Activated naive CD4-positive, alpha-beta T cell treated with anti-CD3 and anti-CD28 coated beads for 36 hours (primary cell): ENCODE measurements at regions not wholly inside any gene's neighbourhood (a gene's known extent, or its start where the extent isn't known, plus 50 kb on each side); places are given as distances from the start of the nearest gene placed in this dataset.
"Not testable (repeated sequence)": the region's sequence is repeated elsewhere in the genome, so short reads cannot be mapped to it uniquely, and the experiment has no call there.

Experiments
- CTCF ChIA-PET: fragments of 350-600 bp; sonication (Branson Sonifier 250); formaldehyde crosslinking; loops from one replicate; lab custom pipeline; 2021; ENCODE audit warnings: antibody characterized with exemption; lab: Charles Lee
- DNase-seq: peaks from one replicate; pipeline ENCODE4 v3.0.0-alpha.2; 2020
- H3K27ac Mint-ChIP-seq: one replicate; pipeline ENCODE4 v1.8.0; 2021; ENCODE audit warnings: mild to moderate bottlenecking, mixed read lengths
- H3K27me3 Mint-ChIP-seq: one replicate; pipeline ENCODE4 v1.8.0; 2021; ENCODE audit warnings: low read depth, mixed read lengths
- H3K36me3 Mint-ChIP-seq: one replicate; pipeline ENCODE4 v1.8.0; 2021; ENCODE audit warnings: low read depth, mixed read lengths
- H3K4me1 Mint-ChIP-seq: one replicate; pipeline ENCODE4 v1.8.0; 2021; ENCODE audit warnings: low read depth, mixed read lengths
- H3K4me3 Mint-ChIP-seq: one replicate; pipeline ENCODE4 v1.8.0; 2021; ENCODE audit warnings: mild to moderate bottlenecking, moderate library complexity, mixed read lengths
- H3K9me3 Mint-ChIP-seq: one replicate; pipeline ENCODE4 v1.8.0; 2021; ENCODE audit warnings: mixed read lengths
- intact Hi-C: fragments of 100-400 bp; cut with micrococcal nuclease; formaldehyde crosslinking; loops from one replicate; pipeline ENCODE4 v1.15.1; 2023

DNA sequence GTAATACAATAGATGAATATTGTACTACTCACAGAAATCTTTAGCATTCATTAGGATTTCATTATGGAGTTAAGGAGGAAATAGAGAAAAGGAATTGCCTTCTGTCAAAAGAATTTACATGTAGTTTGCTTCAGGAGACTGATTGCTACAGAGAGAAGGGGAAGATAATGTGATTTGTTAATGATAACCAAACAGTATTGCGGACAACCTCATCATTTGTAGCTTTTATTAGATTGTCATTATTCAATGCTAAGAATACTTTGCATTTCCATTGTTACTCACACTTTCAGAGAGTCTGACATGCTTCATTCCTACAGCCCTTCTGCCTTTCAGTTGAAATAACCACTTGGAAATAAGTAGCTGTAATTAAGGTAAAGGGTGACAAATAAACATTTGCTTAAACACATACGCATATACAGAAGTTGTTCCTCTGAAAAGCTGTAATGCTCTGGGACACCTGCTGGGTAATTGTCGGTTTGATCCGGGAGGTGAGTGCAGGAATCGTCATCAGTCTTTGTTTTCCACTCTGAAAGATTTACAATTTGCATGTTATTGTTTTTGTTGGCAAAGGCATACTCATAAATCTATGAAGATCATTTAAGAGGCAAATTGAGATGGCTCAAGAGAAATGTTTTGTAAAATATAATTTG lies 600.2 kb downstream of the TRHDE start:
- Mint-ChIP-seq H3K9me3 (peaks cover 17% of the 10 kb centered on the region), H3K27ac (no peak overlapping the region), H3K4me1 (no peaks in the 10 kb centered on the region), H3K4me3 (no peak overlapping the region), H3K27me3 (no peaks in the 10 kb centered on the region), H3K36me3 (no peaks in the 10 kb centered on the region)
- intact Hi-C loops, result no loop called here
- CTCF ChIA-PET, result no interaction called here
- DNase-seq, result no peak

- peaks cover 17% of the 10 kb centered on the region for H3K9me3 Mint-ChIP-seq
- intact Hi-C loops, result no loop called here
- DNase-seq, result no peak
- CTCF ChIA-PET, result no interaction called here
- H3K4me3 Mint-ChIP-seq, result no peak overlapping the region
- no peaks in the 10 kb centered on the region for H3K27me3 Mint-ChIP-seq
- H3K4me1 Mint-ChIP-seq, result no peaks in the 10 kb centered on the region
- H3K27ac Mint-ChIP-seq, result no peak overlapping the region
- H3K36me3 Mint-ChIP-seq, result no peaks in the 10 kb centered on the region
Observed at GRCh38 chr12:72872996-72873395, 600.8 kb downstream of the TRHDE start.

DNA sequence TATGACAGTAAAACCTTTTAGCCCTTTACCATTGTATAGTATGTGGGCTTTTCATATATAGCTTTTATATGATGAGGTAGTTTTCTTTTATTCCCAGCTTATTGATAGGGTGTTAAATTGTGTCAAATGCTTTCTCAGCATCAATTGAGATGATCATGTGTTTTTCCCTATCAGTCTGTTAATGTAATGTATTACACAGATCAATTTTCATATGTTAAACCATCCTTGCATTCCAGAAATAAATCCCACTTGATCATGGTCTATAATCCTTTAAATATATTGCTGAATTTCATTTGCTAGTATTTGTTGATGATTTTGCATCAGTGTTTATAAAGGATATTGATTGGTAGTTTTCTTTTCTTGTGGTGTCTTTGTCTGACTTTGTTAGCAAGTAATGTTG lies 603.9 kb downstream of the TRHDE start:
- DNase-seq, result no peak
- intact Hi-C loops, result no loop called here
- no peak overlapping the region for H3K4me3 Mint-ChIP-seq
- no peak overlapping the region for H3K27ac Mint-ChIP-seq
- no peaks in the 10 kb centered on the region for H3K4me1 Mint-ChIP-seq
- CTCF ChIA-PET, result no interaction called here
- H3K27me3 Mint-ChIP-seq, result no peaks in the 10 kb centered on the region
- no peaks in the 10 kb centered on the region for H3K36me3 Mint-ChIP-seq
- H3K9me3 Mint-ChIP-seq, result peaks cover 15% of the 10 kb centered on the region

DNA sequence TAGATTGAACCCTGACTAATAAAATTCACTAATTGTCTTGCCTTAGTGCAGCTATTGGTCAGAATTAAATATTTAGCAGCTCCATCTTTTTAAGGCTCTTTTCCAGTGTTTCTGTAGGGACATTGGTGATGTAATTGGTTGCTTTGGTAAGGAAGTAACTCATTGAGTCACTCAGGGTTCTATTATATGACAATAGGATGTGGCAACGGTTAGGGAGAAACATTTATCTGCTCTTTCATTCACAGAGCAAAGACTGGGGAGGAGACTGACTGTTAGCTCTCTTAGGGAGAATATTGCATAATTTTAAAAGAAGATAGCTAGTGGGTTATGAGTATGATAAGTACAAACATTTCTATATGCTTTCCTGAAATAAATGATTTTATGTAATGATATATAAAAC lies 616.5 kb downstream of the TRHDE start:
- CTCF ChIA-PET, result no interaction called here
- Mint-ChIP-seq H3K36me3 (no peaks in the 10 kb centered on the region), H3K9me3 (no peaks in the 10 kb centered on the region), H3K27ac (no peak overlapping the region), H3K4me3 (no peak overlapping the region), H3K4me1 (no peaks in the 10 kb centered on the region), H3K27me3 (no peaks in the 10 kb centered on the region)
- DNase-seq, result no peak
- intact Hi-C loops, result no loop called here

GRCh38 chr12:72889791-72890190 lies 617.6 kb downstream of the TRHDE start:
- CTCF ChIA-PET, result no interaction called here
- Mint-ChIP-seq H3K4me1 (no peaks in the 10 kb centered on the region), H3K4me3 (no peak overlapping the region), H3K27ac (no peak overlapping the region), H3K27me3 (no peaks in the 10 kb centered on the region), H3K9me3 (no peaks in the 10 kb centered on the region), H3K36me3 (no peaks in the 10 kb centered on the region)
- no peak for DNase-seq
- intact Hi-C loops, result no loop called here

DNA sequence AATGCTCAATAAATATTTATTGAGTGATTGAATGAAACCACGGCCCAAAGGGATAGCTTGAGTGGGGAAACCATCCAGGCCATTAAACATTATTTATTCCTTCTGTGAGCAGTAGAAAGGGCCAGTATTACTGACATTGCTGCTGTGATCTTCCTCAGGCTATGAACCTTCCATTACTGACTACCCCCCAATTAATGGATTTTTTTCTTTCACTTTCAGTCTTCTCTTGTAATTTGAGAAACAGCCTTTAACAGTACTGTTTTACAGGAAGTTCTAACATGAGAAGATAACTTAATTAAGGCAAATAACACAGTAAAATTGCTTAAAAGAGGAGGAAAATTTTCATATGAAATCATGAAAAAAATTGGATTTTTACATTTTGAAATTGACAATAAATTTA lies 629.5 kb downstream of the TRHDE start:
- no peaks in the 10 kb centered on the region for H3K36me3 Mint-ChIP-seq
- no peak overlapping the region for H3K4me3 Mint-ChIP-seq
- DNase-seq, result no peak
- H3K4me1 Mint-ChIP-seq, result no peaks in the 10 kb centered on the region
- CTCF ChIA-PET, result no interaction called here
- H3K27me3 Mint-ChIP-seq, result no peaks in the 10 kb centered on the region
- intact Hi-C loops, result no loop called here
- no peak overlapping the region for H3K27ac Mint-ChIP-seq
- no peaks in the 10 kb centered on the region for H3K9me3 Mint-ChIP-seq

GRCh38 chr12:72925716-72926115 lies 653.5 kb downstream of the TRHDE start:
- H3K36me3 Mint-ChIP-seq, result no peaks in the 10 kb centered on the region
- intact Hi-C loops, result no loop called here

GRCh38 chr12:72931838-72932237 lies 659.7 kb downstream of the TRHDE start:
- H3K4me3 Mint-ChIP-seq, DNase-seq, H3K27me3 Mint-ChIP-seq, H3K36me3 Mint-ChIP-seq, H3K27ac Mint-ChIP-seq, intact Hi-C loops, H3K9me3 Mint-ChIP-seq, H3K4me1 Mint-ChIP-seq, CTCF ChIA-PET: not testable (repeated sequence)

More at GRCh38 chr12:72925716-72926115, 653.5 kb downstream of the TRHDE start:
- Mint-ChIP-seq H3K4me1 (no peaks in the 10 kb centered on the region), H3K27ac (no peak overlapping the region), H3K9me3 (no peaks in the 10 kb centered on the region), H3K4me3 (no peak overlapping the region), H3K27me3 (no peaks in the 10 kb centered on the region)
- DNase-seq, result no peak
- CTCF ChIA-PET, result no interaction called here

DNA sequence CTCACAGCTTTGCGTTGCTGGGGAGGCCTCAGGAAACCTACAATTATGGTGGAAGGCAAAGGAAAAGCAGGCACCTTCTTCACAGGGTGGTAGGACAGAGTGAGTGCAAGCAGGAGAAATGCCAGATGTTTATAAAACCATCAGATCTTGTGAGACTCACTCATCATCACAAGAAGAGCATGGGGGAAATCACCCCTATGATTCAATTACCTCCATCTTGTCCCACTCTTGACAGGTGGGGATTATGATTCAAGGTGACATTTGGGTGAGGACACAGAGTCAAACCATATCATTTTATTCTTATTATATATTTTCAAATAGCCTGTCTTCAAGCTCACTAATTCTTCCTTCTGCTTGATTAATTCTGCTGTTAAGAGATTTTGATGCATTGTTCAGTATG lies 665.3 kb downstream of the TRHDE start:
- CTCF ChIA-PET, result no interaction called here
- Mint-ChIP-seq H3K9me3 (peaks cover 5% of the 10 kb centered on the region), H3K27me3 (no peaks in the 10 kb centered on the region), H3K4me1 (no peaks in the 10 kb centered on the region), H3K27ac (no peak overlapping the region), H3K4me3 (no peak overlapping the region), H3K36me3 (no peaks in the 10 kb centered on the region)
- no peak for DNase-seq
- intact Hi-C loops, result no loop called here

DNA sequence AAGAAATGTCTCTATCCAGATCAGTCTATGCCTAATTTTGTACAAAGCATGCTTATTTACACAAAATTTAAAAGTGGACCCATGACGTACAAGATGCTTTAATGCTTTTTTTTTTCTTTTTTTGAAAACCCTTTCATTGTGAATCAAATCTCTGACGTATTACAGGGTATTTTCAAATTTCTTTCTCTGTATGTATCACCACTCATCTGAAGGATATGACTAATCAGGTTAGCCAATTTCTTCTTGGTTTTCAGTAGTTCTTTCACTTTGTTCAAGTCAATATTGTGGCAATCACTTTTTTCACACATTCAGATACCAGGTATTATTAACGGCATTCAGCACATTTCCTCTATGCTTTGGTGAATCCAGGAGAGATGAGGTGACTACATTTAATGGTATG lies 685.3 kb downstream of the TRHDE start:
- Mint-ChIP-seq H3K4me3 (no peak overlapping the region), H3K4me1 (no peaks in the 10 kb centered on the region), H3K27me3 (no peaks in the 10 kb centered on the region), H3K36me3 (no peaks in the 10 kb centered on the region), H3K9me3 (peaks cover 7% of the 10 kb centered on the region), H3K27ac (no peak overlapping the region)
- no peak for DNase-seq
- CTCF ChIA-PET, result no interaction called here
- intact Hi-C loops, result no loop called here

DNA sequence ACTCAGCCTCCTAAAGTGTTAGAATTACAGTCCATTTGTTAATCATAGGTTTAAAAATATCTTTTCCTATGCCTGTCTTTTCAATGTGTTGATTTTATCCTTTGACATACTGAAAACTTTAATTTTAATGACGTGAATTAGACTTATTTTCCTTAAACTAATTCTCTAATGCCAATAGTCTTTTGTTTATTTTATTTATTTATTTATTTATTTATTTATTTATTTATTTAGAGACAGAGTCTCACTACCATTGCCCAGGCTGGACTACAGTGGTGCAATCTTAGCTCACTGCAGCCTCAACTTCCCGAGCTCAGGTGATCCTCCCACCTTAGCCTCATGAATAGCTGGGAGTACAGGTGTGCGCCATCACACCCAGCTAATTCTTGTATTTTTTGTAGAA lies 694.5 kb downstream of the TRHDE start:
- Mint-ChIP-seq H3K36me3 (no peaks in the 10 kb centered on the region), H3K9me3 (peaks cover 7% of the 10 kb centered on the region), H3K27ac (no peak overlapping the region), H3K4me1 (no peaks in the 10 kb centered on the region), H3K27me3 (no peaks in the 10 kb centered on the region), H3K4me3 (no peak overlapping the region)
- intact Hi-C loops, result no loop called here
- DNase-seq, result no peak
- CTCF ChIA-PET, result no interaction called here

- Mint-ChIP-seq H3K27me3 (no peaks in the 10 kb centered on the region), H3K4me1 (no peaks in the 10 kb centered on the region), H3K36me3 (no peaks in the 10 kb centered on the region), H3K9me3 (peaks cover 12% of the 10 kb centered on the region), H3K4me3 (no peak overlapping the region), H3K27ac (no peak overlapping the region)
- no peak for DNase-seq
- CTCF ChIA-PET, result no interaction called here
- intact Hi-C loops, result no loop called here
Observed at GRCh38 chr12:72974954-72975555, 702.9 kb downstream of the TRHDE start.

GRCh38 chr12:72978999-72979398 lies 706.8 kb downstream of the TRHDE start:
- CTCF ChIA-PET, result no interaction called here
- Mint-ChIP-seq H3K9me3 (peaks cover 12% of the 10 kb centered on the region), H3K27me3 (no peaks in the 10 kb centered on the region), H3K27ac (no peak overlapping the region), H3K4me3 (no peak overlapping the region), H3K4me1 (no peaks in the 10 kb centered on the region), H3K36me3 (no peaks in the 10 kb centered on the region)
- no peak for DNase-seq
- intact Hi-C loops, result no loop called here
